GM04504 (cell line): ENCODE measurements at regions not wholly inside any gene's neighbourhood (a gene's known extent, or its start where the extent isn't known, plus 50 kb on each side); places are given as distances from the start of the nearest gene placed in this dataset.

Experiments
- DNase-seq: peaks from one replicate; pipeline ENCODE4 v3.0.0-alpha.2; 2012; ENCODE audit warnings: low read depth

GRCh38 chr12:78698747-78699146 lies 165.8 kb upstream of the SYT1 start:
- no peak for DNase-seq

- no peak for DNase-seq
Observed at GRCh38 chr12:78700565-78700964, 164.0 kb upstream of the SYT1 start.

- DNase-seq = peak; percentile 61
Observed at GRCh38 chr12:78703820-78704525, 160.6 kb upstream of the SYT1 start.

- DNase-seq = no peak
Observed at GRCh38 chr12:78711954-78712353, 152.6 kb upstream of the SYT1 start.

GRCh38 chr12:78712834-78713481 lies 151.6 kb upstream of the SYT1 start:
- no peak for DNase-seq

- no peak for DNase-seq
Observed at GRCh38 chr12:78719721-78720120, 144.9 kb upstream of the SYT1 start.

- DNase-seq = no peak
Observed at GRCh38 chr12:78721906-78722305, 142.7 kb upstream of the SYT1 start.

- no peak for DNase-seq
Observed at GRCh38 chr12:78725033-78725432, 139.5 kb upstream of the SYT1 start.

GRCh38 chr12:78725951-78726580 lies 138.5 kb upstream of the SYT1 start:
- DNase-seq = no peak

GRCh38 chr12:78726854-78727253 lies 137.7 kb upstream of the SYT1 start:
- no peak for DNase-seq

GRCh38 chr12:78732481-78732880 lies 132.1 kb upstream of the SYT1 start:
- DNase-seq = no peak

- no peak for DNase-seq
Observed at GRCh38 chr12:78739653-78740052, 124.9 kb upstream of the SYT1 start.

- no peak for DNase-seq
Observed at GRCh38 chr12:78746001-78746400, 118.6 kb upstream of the SYT1 start.

GRCh38 chr12:78753058-78753457 lies 111.5 kb upstream of the SYT1 start:
- DNase-seq = no peak

- no peak for DNase-seq
Observed at GRCh38 chr12:78756936-78757335, 107.6 kb upstream of the SYT1 start.

- peak; percentile 15 for DNase-seq
Observed at GRCh38 chr12:78759367-78759766, 105.2 kb upstream of the SYT1 start.

- DNase-seq = no peak
Observed at GRCh38 chr12:78760906-78761305, 103.7 kb upstream of the SYT1 start.

GRCh38 chr12:78764913-78765312 lies 99.7 kb upstream of the SYT1 start:
- DNase-seq = no peak

GRCh38 chr12:78767264-78767981 lies 97.2 kb upstream of the SYT1 start:
- DNase-seq = no peak

- DNase-seq = no peak
Observed at GRCh38 chr12:78778339-78778738, 86.2 kb upstream of the SYT1 start.

GRCh38 chr12:78787576-78787975 lies 77.0 kb upstream of the SYT1 start:
- no peak for DNase-seq

GRCh38 chr12:78790148-78790547 lies 74.4 kb upstream of the SYT1 start:
- DNase-seq = no peak
